HepG2 (cell line): ENCODE measurements at regions not wholly inside any gene's neighbourhood (a gene's known extent, or its start where the extent isn't known, plus 50 kb on each side); places are given as distances from the start of the nearest gene placed in this dataset.

Experiments
- ATAC-seq: fragments of 200-7000 bp; cut with Tn5 transposase; 3 replicates; pipeline ENCODE4 v1.9.1; 2020; ENCODE audit warnings: mild to moderate bottlenecking, moderate library complexity
- BruUV-seq: library from RNA; stranded (reverse); fragments of 400-500 nt; replicated peaks from 2 replicates; lab custom pipeline; 2021; lab: Mats Ljungman, UMichigan
- CTCF ChIA-PET: fragments of 300-600 bp; formaldehyde crosslinking; extraction: SDS; loops from one replicate; lab custom pipeline; 2021; ENCODE audit warnings: low total read pairs, inconsistent platforms, low intra/inter-chr PET ratio; lab: Yijun Ruan, JAX
- POLR2A ChIA-PET: fragments of 350-600 bp; sonication (Branson Sonifier 250); formaldehyde crosslinking; loops from one replicate; lab custom pipeline; 2020; ENCODE audit warnings: antibody characterized with exemption, inconsistent platforms; lab: Yijun Ruan, JAX
- DNase-seq: peaks from one replicate; pipeline ENCODE4 v3.0.0-alpha.2; 2015; ENCODE audit warnings: low spot score
- FAIRE-seq: peaks from 3 replicates; lab custom pipeline; 2011; peaks lifted over from hg19 to GRCh38; lab: Jason Lieb, UNC
- H2AFZ ChIP-seq: one replicate; pipeline ENCODE4 v1.6.1; 2011; ENCODE audit warnings: low read length, inconsistent platforms
- H3K27ac ChIP-seq: fragments of 300-600 bp; 3 replicates; pipeline ENCODE4 v1.8.0; 2011; ENCODE audit warnings: mixed run types, mild to moderate bottlenecking, mixed read lengths, low read length, inconsistent platforms; ENCODE audit not compliant: insufficient read depth; ENCODE audit errors: extremely low read length
- H3K27me3 ChIP-seq, 2 experiments: fragments of 200-600 bp in 1 of 2; 2 replicates in 1 of 2; 3 replicates in 1 of 2; pipeline versions ENCODE4 v1.6.0 to v1.8.0; 2011; ENCODE audit warnings: low read length in 2 of 2, mild to moderate bottlenecking in 2 of 2, moderate library complexity in 2 of 2, inconsistent platforms in 1 of 2; ENCODE audit not compliant: insufficient read depth in 2 of 2, control insufficient read depth in 1 of 2
- H3K36me3 ChIP-seq, 2 experiments: fragments of 200-600 bp in 1 of 2; replicated peaks in 1 of 2; 2 replicates in 1 of 2; 3 replicates in 1 of 2; pipeline versions ENCODE4 v1.5.1 to v1.8.0; 2011; ENCODE audit warnings: low read length in 2 of 2, inconsistent platforms in 1 of 2; ENCODE audit not compliant: insufficient read depth in 2 of 2, control insufficient read depth in 1 of 2
- H3K4me1 ChIP-seq: 2 replicates; pipeline ENCODE4 v1.5.1; 2012; ENCODE audit warnings: low read length, inconsistent platforms; ENCODE audit not compliant: insufficient read depth
- H3K4me2 ChIP-seq: 2 replicates; pipeline ENCODE4 v1.6.0; 2011; ENCODE audit warnings: low read depth, low read length, inconsistent platforms
- H3K4me3 ChIP-seq, 3 experiments: fragments of 200-600 bp in 1 of 3; sonication (generic), shearing (Covaris generic) in 1 of 3; replicated peaks in 1 of 3; 2 replicates each; pipeline ENCODE4 v1.5.1; 2011 to 2016; ENCODE audit warnings: low read length in 3 of 3, inconsistent platforms in 2 of 3, low read depth in 2 of 3, mild to moderate bottlenecking in 2 of 3, control low read depth in 1 of 3, mixed read lengths in 1 of 3; ENCODE audit not compliant: insufficient read depth in 1 of 3
- H3K79me2 ChIP-seq: one replicate; pipeline ENCODE4 v1.6.1; 2011; ENCODE audit warnings: low read length, inconsistent platforms; ENCODE audit not compliant: insufficient read depth
- H3K9ac ChIP-seq: 2 replicates; pipeline ENCODE4 v1.6.0; 2011; ENCODE audit warnings: mild to moderate bottlenecking, low read depth, low read length, inconsistent platforms; ENCODE audit not compliant: insufficient read depth
- H3K9me3 ChIP-seq: 2 replicates; pipeline ENCODE4 v1.5.1; 2012; ENCODE audit warnings: mild to moderate bottlenecking, low read length
- H4K20me1 ChIP-seq: 2 replicates; pipeline ENCODE4 v1.6.0; 2011; ENCODE audit warnings: inconsistent platforms, mild to moderate bottlenecking, low read length, moderate library complexity; ENCODE audit not compliant: insufficient read depth
- ETV5 ChIP-seq: IDR thresholded peaks from 2 replicates; pipeline ENCODE4 v1.6.1; 2018; ENCODE audit warnings: missing biosample characterization, missing genetic modification reagents, inconsistent platforms, borderline replicate concordance
- IKZF4 ChIP-seq: sonication (generic); formaldehyde crosslinking; IDR thresholded peaks from 2 replicates; pipeline ENCODE4 v1.5.1; 2020; ENCODE audit warnings: borderline replicate concordance, mild to moderate bottlenecking, low read depth, missing genetic modification reagents; ENCODE audit errors: not compliant biosample characterization
- MAX ChIP-seq: IDR thresholded peaks from 2 replicates; pipeline ENCODE4 v1.6.1; 2012; ENCODE audit warnings: inconsistent platforms
- MZF1 ChIP-seq: sonication (generic); formaldehyde crosslinking; IDR thresholded peaks from 2 replicates; pipeline ENCODE4 v1.8.1; 2023; ENCODE audit warnings: mild to moderate bottlenecking, missing genetic modification reagents, borderline replicate concordance
- NAIF1 ChIP-seq: sonication (generic); formaldehyde crosslinking; IDR thresholded peaks from 2 replicates; pipeline ENCODE4 v1.5.0; 2020; ENCODE audit warnings: mild to moderate bottlenecking, missing genetic modification reagents, borderline replicate concordance
- NFKB2 ChIP-seq: sonication (generic); formaldehyde crosslinking; IDR thresholded peaks from 2 replicates; pipeline ENCODE4 v1.4.0; 2020; ENCODE audit warnings: missing genetic modification reagents, borderline replicate concordance
- NR2F2 ChIP-seq: IDR thresholded peaks from 2 replicates; pipeline ENCODE4 v1.6.1; 2012; ENCODE audit warnings: low read depth, inconsistent platforms, borderline replicate concordance
- PCBP1 ChIP-seq: fragments of 200-400 bp; formaldehyde crosslinking; IDR thresholded peaks from 2 replicates; pipeline ENCODE4 v1.6.1; 2017; ENCODE audit warnings: mild to moderate bottlenecking, low read depth, low read length, borderline replicate concordance
- RARA ChIP-seq: IDR thresholded peaks from 2 replicates; pipeline ENCODE4 v1.6.1; 2016; ENCODE audit warnings: missing genetic modification reagents, missing compliant biosample characterization
- STAT5B ChIP-seq: sonication (generic); formaldehyde crosslinking; IDR thresholded peaks from 2 replicates; pipeline ENCODE4 v1.4.0; 2020; ENCODE audit warnings: missing genetic modification reagents
- TBX2 ChIP-seq: sonication (generic); formaldehyde crosslinking; IDR thresholded peaks from 2 replicates; pipeline ENCODE4 v1.5.0; 2020; ENCODE audit warnings: missing genetic modification reagents, mild to moderate bottlenecking, borderline replicate concordance
- ZNF260 ChIP-seq: sonication (generic); formaldehyde crosslinking; IDR thresholded peaks from 2 replicates; pipeline ENCODE4 v1.4.0; 2020; ENCODE audit warnings: missing genetic modification reagents, low read depth, mild to moderate bottlenecking, borderline replicate concordance
- ZNF30 ChIP-seq: sonication (generic); formaldehyde crosslinking; IDR thresholded peaks from 2 replicates; pipeline ENCODE4 v1.5.0; 2020; ENCODE audit warnings: mild to moderate bottlenecking, missing genetic modification reagents
- ZNF615 ChIP-seq: sonication (generic); formaldehyde crosslinking; IDR thresholded peaks from 2 replicates; pipeline ENCODE4 v1.5.0; 2020; ENCODE audit warnings: mild to moderate bottlenecking, missing genetic modification reagents, borderline replicate concordance
- WGBS: methylation state at CpG from one replicate; pipeline ENCODE4 v1.1.6; 2017; ENCODE audit warnings: low lambda C conversion rate; 5-methylcytosine and 5-hydroxymethylcytosine counted together
- in situ Hi-C: cut with HindIII; loops from 2 replicates; pipeline ENCODE4 v1.10.0; 2017; ENCODE audit warnings: low pct_unique_long_range_greater_than_20kb; ENCODE audit not compliant: extremely low pct_ligation_motif_present
- intact Hi-C: fragments of 100-400 bp; cut with micrococcal nuclease; formaldehyde crosslinking; loops from one replicate; pipeline ENCODE4 v1.10.0; 2022; ENCODE audit not compliant: unreplicated experiment
- TF ChIP-seq, protein P1 (sequence below): sonication (generic); formaldehyde crosslinking; IDR thresholded peaks from 2 replicates; pipeline ENCODE4 v1.9.0; 2021; ENCODE audit warnings: missing genetic modification reagents, borderline replicate concordance
- TF ChIP-seq, protein P2 (sequence below): sonication (generic); formaldehyde crosslinking; IDR thresholded peaks from 2 replicates; pipeline ENCODE4 v1.8.0; 2022; ENCODE audit warnings: missing genetic modification reagents, mild to moderate bottlenecking, borderline replicate concordance
- TF ChIP-seq, protein P3 (sequence below): sonication (generic); formaldehyde crosslinking; IDR thresholded peaks from 2 replicates; pipeline ENCODE4 v1.5.0; 2020; ENCODE audit warnings: mild to moderate bottlenecking, missing genetic modification reagents
- TF ChIP-seq, protein P4 (sequence below): sonication (generic); formaldehyde crosslinking; IDR thresholded peaks from 2 replicates; pipeline ENCODE4 v1.4.0; 2020; ENCODE audit warnings: mild to moderate bottlenecking, missing genetic modification reagents

- no peak overlapping the region for H3K9ac ChIP-seq
- H3K27me3 ChIP-seq = no peaks in the 10 kb centered on the region
- FAIRE-seq (no peak), DNase-seq (no peak), ATAC-seq (no peak)
- in situ Hi-C loops (no loop called here), intact Hi-C loops (no loop called here)
- no peaks in the 10 kb centered on the region for H3K36me3 ChIP-seq
- POLR2A ChIA-PET = no interaction called here
- H3K9me3 ChIP-seq = peaks cover 20% of the 10 kb centered on the region; the same call in 1 of the 2 replicates
- H3K79me2 ChIP-seq = no peaks in the 10 kb centered on the region
- H2AFZ ChIP-seq = no peak overlapping the region
- no peak overlapping the region for H3K27ac ChIP-seq
- no peaks in the 10 kb centered on the region for H3K4me1 ChIP-seq
- H4K20me1 ChIP-seq = no peaks in the 10 kb centered on the region
- WGBS = 54% methylated on average over 5 of the region's 5 CpGs
- H3K4me3 ChIP-seq = no peak overlapping the region
- no TSS peak for BruUV-seq
- CTCF ChIA-PET = no interaction called here
- H3K4me2 ChIP-seq = no peak overlapping the region
- no peak for TF ChIP-seq NFKB2
- no peak for TF ChIP-seq NAIF1 (CRISPR knock-in tag)
- TF ChIP-seq TBX2 (CRISPR knock-in tag) = no peak
- no peak for TF ChIP-seq MZF1
- TF ChIP-seq, protein P1, sequence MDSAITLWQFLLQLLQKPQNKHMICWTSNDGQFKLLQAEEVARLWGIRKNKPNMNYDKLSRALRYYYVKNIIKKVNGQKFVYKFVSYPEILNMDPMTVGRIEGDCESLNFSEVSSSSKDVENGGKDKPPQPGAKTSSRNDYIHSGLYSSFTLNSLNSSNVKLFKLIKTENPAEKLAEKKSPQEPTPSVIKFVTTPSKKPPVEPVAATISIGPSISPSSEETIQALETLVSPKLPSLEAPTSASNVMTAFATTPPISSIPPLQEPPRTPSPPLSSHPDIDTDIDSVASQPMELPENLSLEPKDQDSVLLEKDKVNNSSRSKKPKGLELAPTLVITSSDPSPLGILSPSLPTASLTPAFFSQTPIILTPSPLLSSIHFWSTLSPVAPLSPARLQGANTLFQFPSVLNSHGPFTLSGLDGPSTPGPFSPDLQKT (CRISPR knock-in tag) = no peak
- TF ChIP-seq MAX = no peak
- TF ChIP-seq ZNF260 (CRISPR knock-in tag) = no peak
- TF ChIP-seq IKZF4 (CRISPR knock-in tag) = no peak
- no peak for TF ChIP-seq STAT5B
- TF ChIP-seq NR2F2 = no peak
- TF ChIP-seq, protein P2, sequence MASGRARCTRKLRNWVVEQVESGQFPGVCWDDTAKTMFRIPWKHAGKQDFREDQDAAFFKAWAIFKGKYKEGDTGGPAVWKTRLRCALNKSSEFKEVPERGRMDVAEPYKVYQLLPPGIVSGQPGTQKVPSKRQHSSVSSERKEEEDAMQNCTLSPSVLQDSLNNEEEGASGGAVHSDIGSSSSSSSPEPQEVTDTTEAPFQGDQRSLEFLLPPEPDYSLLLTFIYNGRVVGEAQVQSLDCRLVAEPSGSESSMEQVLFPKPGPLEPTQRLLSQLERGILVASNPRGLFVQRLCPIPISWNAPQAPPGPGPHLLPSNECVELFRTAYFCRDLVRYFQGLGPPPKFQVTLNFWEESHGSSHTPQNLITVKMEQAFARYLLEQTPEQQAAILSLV (CRISPR knock-in tag) = no peak
- TF ChIP-seq ZNF615 = no peak
- TF ChIP-seq ZNF30 (CRISPR knock-in tag) = no peak
- TF ChIP-seq, protein P3, sequence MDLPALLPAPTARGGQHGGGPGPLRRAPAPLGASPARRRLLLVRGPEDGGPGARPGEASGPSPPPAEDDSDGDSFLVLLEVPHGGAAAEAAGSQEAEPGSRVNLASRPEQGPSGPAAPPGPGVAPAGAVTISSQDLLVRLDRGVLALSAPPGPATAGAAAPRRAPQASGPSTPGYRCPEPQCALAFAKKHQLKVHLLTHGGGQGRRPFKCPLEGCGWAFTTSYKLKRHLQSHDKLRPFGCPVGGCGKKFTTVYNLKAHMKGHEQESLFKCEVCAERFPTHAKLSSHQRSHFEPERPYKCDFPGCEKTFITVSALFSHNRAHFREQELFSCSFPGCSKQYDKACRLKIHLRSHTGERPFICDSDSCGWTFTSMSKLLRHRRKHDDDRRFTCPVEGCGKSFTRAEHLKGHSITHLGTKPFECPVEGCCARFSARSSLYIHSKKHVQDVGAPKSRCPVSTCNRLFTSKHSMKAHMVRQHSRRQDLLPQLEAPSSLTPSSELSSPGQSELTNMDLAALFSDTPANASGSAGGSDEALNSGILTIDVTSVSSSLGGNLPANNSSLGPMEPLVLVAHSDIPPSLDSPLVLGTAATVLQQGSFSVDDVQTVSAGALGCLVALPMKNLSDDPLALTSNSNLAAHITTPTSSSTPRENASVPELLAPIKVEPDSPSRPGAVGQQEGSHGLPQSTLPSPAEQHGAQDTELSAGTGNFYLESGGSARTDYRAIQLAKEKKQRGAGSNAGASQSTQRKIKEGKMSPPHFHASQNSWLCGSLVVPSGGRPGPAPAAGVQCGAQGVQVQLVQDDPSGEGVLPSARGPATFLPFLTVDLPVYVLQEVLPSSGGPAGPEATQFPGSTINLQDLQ (CRISPR knock-in tag) = no peak
- TF ChIP-seq, protein P4, sequence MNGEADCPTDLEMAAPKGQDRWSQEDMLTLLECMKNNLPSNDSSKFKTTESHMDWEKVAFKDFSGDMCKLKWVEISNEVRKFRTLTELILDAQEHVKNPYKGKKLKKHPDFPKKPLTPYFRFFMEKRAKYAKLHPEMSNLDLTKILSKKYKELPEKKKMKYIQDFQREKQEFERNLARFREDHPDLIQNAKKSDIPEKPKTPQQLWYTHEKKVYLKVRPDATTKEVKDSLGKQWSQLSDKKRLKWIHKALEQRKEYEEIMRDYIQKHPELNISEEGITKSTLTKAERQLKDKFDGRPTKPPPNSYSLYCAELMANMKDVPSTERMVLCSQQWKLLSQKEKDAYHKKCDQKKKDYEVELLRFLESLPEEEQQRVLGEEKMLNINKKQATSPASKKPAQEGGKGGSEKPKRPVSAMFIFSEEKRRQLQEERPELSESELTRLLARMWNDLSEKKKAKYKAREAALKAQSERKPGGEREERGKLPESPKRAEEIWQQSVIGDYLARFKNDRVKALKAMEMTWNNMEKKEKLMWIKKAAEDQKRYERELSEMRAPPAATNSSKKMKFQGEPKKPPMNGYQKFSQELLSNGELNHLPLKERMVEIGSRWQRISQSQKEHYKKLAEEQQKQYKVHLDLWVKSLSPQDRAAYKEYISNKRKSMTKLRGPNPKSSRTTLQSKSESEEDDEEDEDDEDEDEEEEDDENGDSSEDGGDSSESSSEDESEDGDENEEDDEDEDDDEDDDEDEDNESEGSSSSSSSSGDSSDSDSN (CRISPR knock-in tag) = no peak
- TF ChIP-seq RARA (CRISPR knock-in tag) = no peak
- no peak for TF ChIP-seq PCBP1
- TF ChIP-seq ETV5 = no peak
Observed at GRCh38 chr20:60862601-60863000, 389.5 kb upstream of the CDH4 start.
